HL-60 (cell line): ENCODE measurements at regions not wholly inside any gene's neighbourhood (a gene's known extent, or its start where the extent isn't known, plus 50 kb on each side); places are given as distances from the start of the nearest gene placed in this dataset.

Source experiments
- DNase-seq, 2 experiments: peaks; one replicate each; pipeline ENCODE4 v3.0.0-alpha.2; 2010 to 2020; ENCODE audit warnings: low read depth in 1 of 2, low spot score in 1 of 2
- H3K27ac ChIP-seq: fragments of 250-450 bp; sonication (Bioruptor Pico); replicated peaks from 2 replicates; pipeline ENCODE4 v1.5.1; 2020; ENCODE audit warnings: mild to moderate bottlenecking, moderate library complexity
- H3K27me3 ChIP-seq: fragments of 250-450 bp; sonication (Bioruptor Pico); 2 replicates; pipeline ENCODE4 v1.5.1; 2021; ENCODE audit warnings: mild to moderate bottlenecking, moderate library complexity; ENCODE audit not compliant: insufficient read depth, poor library complexity, severe bottlenecking
- H3K4me3 ChIP-seq: replicated peaks from 2 replicates; pipeline ENCODE4 v1.5.1; 2011; ENCODE audit warnings: mild to moderate bottlenecking, control low read depth, low read length; ENCODE audit not compliant: insufficient read depth
- GABPA ChIP-seq: IDR thresholded peaks from 2 replicates; pipeline ENCODE4 v1.6.1; 2012; ENCODE audit warnings: low read depth
- POLR2AphosphoS5 ChIP-seq: IDR thresholded peaks from 2 replicates; pipeline ENCODE4 v1.6.1; 2012; ENCODE audit warnings: low read depth
- SPI1 ChIP-seq: IDR thresholded peaks from 2 replicates; pipeline ENCODE4 v1.6.1; 2012; ENCODE audit warnings: low read depth, mild to moderate bottlenecking, borderline replicate concordance
- TF ChIP-seq, protein P1 (sequence below): IDR thresholded peaks from one replicate; pipeline ENCODE4 v1.5.1; 2011; ENCODE audit warnings: low read length, control low read depth, inconsistent platforms; ENCODE audit not compliant: insufficient read depth
- TF ChIP-seq, protein P2 (sequence below): IDR thresholded peaks from 2 replicates; pipeline ENCODE4 v1.6.1; 2012; ENCODE audit warnings: low read depth; ENCODE audit not compliant: insufficient replicate concordance

DNA sequence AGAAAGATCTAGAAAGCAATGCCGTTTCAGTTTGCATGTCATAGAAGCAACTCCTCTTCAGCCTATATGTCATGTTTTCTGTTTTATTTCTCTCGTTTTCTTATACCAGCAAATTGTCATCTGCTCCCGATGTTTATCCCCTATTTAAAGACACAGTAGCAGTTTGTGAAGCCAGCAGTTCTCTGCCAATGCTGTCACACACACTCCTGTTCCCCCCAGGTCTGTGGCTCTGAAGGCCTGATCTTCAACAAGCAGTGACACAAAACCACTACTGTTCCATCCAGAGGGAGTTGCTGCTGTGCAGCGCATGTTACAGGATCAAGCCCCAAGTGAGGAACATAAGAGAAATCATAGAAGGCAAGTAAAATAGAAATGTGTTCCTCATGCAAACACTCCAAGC, 364.1 kb upstream of the SLC30A5 start:
- DNase-seq, result no peak
- TF ChIP-seq, protein P1, sequence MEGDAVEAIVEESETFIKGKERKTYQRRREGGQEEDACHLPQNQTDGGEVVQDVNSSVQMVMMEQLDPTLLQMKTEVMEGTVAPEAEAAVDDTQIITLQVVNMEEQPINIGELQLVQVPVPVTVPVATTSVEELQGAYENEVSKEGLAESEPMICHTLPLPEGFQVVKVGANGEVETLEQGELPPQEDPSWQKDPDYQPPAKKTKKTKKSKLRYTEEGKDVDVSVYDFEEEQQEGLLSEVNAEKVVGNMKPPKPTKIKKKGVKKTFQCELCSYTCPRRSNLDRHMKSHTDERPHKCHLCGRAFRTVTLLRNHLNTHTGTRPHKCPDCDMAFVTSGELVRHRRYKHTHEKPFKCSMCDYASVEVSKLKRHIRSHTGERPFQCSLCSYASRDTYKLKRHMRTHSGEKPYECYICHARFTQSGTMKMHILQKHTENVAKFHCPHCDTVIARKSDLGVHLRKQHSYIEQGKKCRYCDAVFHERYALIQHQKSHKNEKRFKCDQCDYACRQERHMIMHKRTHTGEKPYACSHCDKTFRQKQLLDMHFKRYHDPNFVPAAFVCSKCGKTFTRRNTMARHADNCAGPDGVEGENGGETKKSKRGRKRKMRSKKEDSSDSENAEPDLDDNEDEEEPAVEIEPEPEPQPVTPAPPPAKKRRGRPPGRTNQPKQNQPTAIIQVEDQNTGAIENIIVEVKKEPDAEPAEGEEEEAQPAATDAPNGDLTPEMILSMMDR, result no peak
- TF ChIP-seq POLR2AphosphoS5 (no peak), SPI1 (no peak), GABPA (no peak)
- TF ChIP-seq, protein P2, sequence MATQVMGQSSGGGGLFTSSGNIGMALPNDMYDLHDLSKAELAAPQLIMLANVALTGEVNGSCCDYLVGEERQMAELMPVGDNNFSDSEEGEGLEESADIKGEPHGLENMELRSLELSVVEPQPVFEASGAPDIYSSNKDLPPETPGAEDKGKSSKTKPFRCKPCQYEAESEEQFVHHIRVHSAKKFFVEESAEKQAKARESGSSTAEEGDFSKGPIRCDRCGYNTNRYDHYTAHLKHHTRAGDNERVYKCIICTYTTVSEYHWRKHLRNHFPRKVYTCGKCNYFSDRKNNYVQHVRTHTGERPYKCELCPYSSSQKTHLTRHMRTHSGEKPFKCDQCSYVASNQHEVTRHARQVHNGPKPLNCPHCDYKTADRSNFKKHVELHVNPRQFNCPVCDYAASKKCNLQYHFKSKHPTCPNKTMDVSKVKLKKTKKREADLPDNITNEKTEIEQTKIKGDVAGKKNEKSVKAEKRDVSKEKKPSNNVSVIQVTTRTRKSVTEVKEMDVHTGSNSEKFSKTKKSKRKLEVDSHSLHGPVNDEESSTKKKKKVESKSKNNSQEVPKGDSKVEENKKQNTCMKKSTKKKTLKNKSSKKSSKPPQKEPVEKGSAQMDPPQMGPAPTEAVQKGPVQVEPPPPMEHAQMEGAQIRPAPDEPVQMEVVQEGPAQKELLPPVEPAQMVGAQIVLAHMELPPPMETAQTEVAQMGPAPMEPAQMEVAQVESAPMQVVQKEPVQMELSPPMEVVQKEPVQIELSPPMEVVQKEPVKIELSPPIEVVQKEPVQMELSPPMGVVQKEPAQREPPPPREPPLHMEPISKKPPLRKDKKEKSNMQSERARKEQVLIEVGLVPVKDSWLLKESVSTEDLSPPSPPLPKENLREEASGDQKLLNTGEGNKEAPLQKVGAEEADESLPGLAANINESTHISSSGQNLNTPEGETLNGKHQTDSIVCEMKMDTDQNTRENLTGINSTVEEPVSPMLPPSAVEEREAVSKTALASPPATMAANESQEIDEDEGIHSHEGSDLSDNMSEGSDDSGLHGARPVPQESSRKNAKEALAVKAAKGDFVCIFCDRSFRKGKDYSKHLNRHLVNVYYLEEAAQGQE, result no peak
- Histone ChIP-seq H3K27me3 (no peaks in the 10 kb centered on the region), H3K4me3 (no peak overlapping the region), H3K27ac (no peak overlapping the region)

DNA sequence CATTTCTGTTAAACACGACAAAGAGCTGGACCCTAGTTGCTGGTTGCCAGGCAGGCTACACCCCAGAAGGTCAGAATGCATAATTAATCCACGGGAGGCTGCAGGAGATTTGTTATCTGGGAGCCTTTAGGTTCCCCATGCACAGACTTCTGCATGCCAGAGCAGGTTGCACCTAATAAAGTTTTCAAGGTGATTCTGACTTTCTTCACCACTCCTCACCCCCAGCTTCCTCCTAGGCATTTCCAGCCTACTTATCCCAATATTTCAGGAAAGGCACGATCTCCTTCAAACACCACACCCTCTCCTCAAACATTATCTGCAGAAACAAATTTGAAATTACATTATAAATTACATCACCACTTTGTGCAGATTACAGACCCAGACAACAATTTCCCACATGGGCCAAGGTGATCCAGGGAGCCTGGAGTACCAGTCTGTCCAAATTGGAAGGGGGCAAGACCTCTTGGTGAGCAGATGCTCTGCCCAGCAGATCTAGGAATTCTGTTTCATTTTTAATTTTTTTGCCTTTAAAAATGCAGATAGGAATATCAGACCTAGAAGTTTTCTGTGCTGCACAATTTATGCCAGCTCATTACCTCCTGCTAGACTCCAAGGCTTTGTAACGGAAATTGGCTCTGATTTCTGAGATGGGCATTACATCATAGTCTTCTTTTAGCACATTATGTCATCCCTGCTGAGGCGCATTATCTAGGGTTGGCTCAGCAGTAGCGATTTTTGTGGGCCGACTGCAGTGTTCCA, 363.4 kb upstream of the SLC30A5 start:
- Histone ChIP-seq H3K4me3 (no peak overlapping the region), H3K27ac (no peak overlapping the region), H3K27me3 (no peaks in the 10 kb centered on the region)
- TF ChIP-seq, protein P1, result no peak
- TF ChIP-seq, protein P2, result no peak
- no peak for TF ChIP-seq POLR2AphosphoS5
- TF ChIP-seq SPI1, result no peak
- TF ChIP-seq GABPA, result no peak
- DNase-seq, result no peak

DNA sequence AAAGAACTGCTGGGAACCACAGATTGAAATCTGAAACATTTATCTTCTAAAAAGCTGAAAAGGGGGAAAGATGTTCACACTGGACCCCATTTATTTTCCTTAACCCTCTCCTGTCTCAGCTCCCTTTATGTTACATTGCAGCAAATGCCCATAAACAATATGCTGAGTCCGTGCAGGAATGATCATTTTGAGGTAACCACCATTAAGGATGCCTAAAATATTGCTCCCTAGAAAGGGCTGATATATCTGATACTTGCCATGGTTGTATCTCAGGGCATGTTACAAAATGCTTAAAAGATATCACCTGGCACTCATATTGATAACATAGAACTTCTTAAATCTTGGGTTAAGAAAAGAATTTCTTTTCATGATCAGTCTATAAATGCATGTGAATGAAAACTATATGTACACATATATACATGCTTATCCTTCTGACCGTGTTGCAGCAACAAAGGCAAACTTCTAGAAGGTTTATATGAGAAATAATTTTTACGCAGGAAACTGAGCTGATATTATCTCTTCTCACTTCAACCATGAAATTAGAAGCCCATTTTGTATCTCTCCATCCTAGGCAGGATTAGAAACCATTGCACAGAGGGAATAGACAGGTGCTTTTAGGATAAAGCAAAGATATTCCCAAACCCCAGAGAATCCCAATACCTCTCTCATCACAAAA, 362.7 kb upstream of the SLC30A5 start:
- TF ChIP-seq POLR2AphosphoS5, result no peak
- TF ChIP-seq GABPA, result no peak
- TF ChIP-seq, protein P1, result no peak
- TF ChIP-seq, protein P2, result no peak
- TF ChIP-seq SPI1, result no peak
- no peaks in the 10 kb centered on the region for H3K27me3 ChIP-seq
- no peak overlapping the region for H3K27ac ChIP-seq
- DNase-seq, result no peak
- H3K4me3 ChIP-seq, result no peak overlapping the region
